GM13977 (cell line): ENCODE measurements at regions not wholly inside any gene's neighbourhood (a gene's known extent, or its start where the extent isn't known, plus 50 kb on each side); places are given as distances from the start of the nearest gene placed in this dataset.

ENCODE experiments used
- DNase-seq: peaks from one replicate; pipeline ENCODE4 v3.0.0; 2012; ENCODE audit warnings: low spot score
- in situ Hi-C: fragments of 300-500 bp; cut with MboI; formaldehyde crosslinking; loops from one replicate; pipeline ENCODE4 v1.12.0; 2022; ENCODE audit warnings: low sequenced_read_pairs, low pct_unique_long_range_greater_than_20kb, mixed read lengths, inconsistent platforms; ENCODE audit not compliant: unreplicated experiment
- TF ChIP-seq, protein P1 (sequence below): IDR thresholded peaks from 2 replicates; pipeline ENCODE4 v1.5.1; 2012; ENCODE audit warnings: mild to moderate bottlenecking, control low read depth; ENCODE audit not compliant: insufficient read depth; ENCODE audit errors: extremely low read depth, missing control alignments

DNA sequence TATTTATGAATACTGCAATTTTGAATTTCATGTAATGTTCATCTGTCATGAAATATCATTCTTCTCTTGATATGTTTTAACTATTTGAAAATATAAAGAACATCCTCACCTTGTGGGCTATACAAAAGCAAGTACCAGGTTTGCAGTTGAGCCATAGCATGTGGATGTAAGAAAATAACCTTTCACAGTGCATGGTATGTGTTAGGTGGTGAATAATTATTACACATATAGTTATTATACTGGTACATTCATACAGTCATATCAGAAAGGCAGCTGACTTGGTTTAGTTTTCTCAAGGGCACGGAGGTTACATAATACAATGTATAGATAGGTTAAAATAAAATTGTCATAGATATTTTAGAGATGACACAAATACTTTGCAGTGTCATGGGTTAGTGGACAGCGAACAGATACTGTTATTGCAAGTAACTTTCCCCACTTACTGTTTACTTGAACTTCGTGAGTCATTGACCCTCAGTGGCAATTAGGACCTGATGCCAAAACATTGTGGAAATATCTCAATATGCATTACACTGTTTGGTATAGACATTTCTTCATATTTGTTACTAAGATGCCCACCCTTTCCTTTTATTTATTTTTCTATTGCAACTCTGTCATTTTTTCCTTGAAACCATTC is 445.4 kb upstream of the GOT2 start:
- in situ Hi-C loops, result no loop called here
- no peak for DNase-seq
- TF ChIP-seq, protein P1, sequence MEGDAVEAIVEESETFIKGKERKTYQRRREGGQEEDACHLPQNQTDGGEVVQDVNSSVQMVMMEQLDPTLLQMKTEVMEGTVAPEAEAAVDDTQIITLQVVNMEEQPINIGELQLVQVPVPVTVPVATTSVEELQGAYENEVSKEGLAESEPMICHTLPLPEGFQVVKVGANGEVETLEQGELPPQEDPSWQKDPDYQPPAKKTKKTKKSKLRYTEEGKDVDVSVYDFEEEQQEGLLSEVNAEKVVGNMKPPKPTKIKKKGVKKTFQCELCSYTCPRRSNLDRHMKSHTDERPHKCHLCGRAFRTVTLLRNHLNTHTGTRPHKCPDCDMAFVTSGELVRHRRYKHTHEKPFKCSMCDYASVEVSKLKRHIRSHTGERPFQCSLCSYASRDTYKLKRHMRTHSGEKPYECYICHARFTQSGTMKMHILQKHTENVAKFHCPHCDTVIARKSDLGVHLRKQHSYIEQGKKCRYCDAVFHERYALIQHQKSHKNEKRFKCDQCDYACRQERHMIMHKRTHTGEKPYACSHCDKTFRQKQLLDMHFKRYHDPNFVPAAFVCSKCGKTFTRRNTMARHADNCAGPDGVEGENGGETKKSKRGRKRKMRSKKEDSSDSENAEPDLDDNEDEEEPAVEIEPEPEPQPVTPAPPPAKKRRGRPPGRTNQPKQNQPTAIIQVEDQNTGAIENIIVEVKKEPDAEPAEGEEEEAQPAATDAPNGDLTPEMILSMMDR, result no peak

DNA sequence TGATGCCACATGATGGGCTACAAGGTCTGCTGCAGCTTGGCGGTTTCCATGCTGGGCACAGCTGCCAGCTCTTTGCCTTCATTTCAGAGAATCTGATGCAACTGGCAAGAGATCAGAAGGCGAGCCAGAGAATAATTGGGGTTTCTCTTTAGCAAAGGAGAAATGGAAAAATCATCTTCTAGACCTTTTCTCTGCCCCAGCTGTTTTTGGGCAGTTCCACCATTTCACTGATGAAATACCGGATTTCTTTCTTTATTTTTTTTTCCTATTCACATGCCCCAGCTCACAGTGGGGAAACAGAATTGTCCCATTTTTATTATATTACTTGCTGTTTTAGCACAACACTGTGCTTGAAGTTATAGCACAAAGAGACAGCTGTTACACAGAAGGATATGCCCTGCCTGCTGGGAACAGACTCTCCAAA is 439.3 kb upstream of the GOT2 start:
- DNase-seq, result no peak
- TF ChIP-seq, protein P1, result no peak
- in situ Hi-C loops, result no loop called here

DNA sequence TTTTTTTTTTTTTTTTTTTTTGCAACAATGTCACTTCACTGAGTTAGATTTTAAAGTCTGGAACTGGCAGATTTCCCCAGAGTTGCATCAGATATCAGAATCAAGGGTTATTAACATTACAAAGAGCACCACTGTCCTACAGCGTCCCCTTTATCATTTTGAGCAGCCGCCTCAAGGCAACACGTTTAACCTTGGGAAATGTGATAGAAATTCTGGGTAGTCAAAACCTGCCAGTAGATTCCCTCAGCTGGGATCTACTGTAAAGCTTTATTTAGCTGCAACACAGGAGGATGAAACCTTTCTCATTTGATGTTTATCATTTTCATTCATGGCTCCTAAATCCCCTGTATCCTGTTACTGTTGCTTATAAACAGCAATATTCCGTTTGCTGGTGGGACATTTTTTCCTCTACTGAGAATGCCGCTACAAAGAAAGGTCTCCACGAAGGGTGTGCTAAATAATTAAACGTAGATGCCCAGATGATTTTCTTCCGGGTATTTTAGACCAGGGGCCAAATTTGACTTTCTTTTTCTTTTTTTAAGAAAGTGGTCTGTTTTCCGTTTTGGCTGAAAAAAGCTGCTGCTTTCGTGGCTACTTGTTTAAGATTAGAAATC is 436.1 kb upstream of the GOT2 start:
- TF ChIP-seq, protein P1, result no peak
- no peak for DNase-seq
- in situ Hi-C loops, result no loop called here

DNA sequence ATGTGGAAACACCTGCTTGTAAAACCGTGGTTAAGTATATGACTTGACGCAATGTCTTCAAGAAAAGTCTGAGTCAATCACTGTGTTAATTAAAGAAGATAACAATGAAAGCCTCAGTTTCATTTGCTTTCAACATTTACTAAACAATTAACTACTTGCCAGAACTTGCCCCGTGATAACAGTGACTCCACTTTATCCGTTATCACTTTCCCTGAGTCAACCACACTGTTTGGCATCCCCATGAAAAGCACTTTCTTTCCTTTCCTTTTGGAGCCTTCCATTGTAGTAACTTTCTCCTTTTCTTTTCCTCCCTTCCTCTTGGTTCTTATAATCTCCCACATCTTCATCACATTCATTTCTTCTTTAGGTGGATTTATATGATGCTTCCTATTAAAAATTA is 435.1 kb upstream of the GOT2 start:
- TF ChIP-seq, protein P1, result no peak
- in situ Hi-C loops, result no loop called here
- no peak for DNase-seq

DNA sequence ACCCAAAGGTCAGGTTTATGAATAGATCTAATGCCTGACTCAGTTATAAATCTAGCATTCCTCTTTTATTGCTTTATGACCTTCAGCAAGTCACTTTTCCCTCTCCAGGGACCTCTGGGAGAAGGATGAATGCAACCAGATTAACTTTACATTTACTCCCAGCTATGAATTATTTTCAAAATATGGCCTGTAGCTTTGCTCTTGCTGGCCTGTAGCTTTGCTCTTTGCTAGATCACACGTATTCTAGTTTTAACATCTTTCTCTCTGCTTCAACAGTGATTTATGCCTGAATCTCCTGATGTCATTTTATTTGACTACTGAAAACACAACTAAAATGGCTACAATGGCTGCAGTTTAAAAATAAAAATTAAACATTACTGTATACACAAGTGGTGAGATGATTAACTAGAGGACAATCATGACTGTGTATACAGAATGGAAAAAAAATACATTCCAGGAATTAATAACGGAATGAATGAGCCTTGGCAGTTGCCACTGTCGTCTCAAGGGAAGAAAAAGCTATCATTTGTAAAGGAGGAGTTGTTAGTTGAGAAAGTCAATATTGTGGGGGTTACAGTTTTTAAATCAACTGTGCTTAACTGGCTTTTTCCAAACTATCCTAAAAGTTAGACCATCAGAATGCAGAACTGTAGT is 434.5 kb upstream of the GOT2 start:
- in situ Hi-C loops, result no loop called here
- TF ChIP-seq, protein P1, result no peak
- DNase-seq, result no peak

DNA sequence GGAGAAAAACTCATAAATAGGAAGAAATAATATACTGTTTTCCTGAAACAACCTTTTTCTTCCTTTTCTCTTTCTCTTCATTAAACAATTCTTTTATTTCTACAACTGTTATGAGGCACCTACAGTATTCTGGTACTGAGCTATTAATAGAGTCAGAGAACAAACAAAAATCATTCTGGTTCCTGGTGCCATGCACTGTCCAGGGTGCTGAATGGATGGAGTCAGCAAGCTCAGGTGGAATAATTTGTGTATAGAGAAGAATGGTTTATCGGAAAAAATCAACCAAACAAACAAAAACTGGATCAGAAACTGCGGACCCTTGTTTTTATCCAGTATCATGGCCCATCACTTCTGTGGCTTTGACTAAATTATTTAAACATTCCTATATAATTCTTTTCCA is 430.3 kb upstream of the GOT2 start:
- in situ Hi-C loops, result no loop called here
- DNase-seq, result no peak
- TF ChIP-seq, protein P1, result no peak
